NCI-H2029 (cell line): ENCODE measurements at regions not wholly inside any gene's neighbourhood (a gene's known extent, or its start where the extent isn't known, plus 50 kb on each side); places are given as distances from the start of the nearest gene placed in this dataset.

Experiments
- DNase-seq: peaks from one replicate; lab custom pipeline; 2025; lab: John Stamatoyannopoulos, UW

DNA sequence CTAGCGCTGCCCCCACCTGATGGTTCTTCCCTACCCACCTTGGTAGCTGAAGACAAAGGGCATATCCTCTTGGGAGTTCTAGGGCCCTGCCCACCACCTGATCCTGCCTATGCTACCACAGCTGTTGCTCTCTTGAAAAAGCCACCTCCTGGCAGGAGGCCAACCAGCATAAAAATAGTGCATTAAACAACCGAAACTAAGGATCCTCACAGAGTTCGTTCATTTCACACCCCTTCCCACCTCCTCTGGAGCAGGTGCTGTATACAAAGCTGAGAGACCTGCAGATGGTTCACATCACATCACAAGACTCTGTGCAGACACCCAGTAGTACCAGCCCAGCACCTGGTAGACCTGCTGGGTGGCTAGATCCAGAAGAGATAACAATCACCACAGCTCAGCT lies 1348.0 kb upstream of the TMEFF2 start:
- DNase-seq, result no peak

DNA sequence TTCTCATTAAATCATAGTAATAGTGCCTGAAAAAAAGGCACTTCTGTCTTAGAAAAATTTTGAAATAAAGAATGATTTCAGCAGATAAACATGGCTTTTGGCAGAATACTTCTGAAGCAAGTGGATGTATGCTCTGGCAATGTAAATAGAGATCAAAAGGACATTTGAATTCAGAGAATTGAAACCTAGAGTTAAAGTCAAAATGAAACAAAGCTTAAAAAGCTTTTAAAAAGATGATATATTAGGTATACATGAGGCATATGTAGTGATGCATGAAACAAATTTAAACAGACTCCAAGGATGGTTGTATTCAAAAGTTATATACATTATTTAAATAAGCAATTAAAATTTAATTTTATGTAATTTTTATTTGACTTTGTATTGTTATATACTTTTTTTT lies 1344.5 kb upstream of the TMEFF2 start:
- no peak for DNase-seq

DNA sequence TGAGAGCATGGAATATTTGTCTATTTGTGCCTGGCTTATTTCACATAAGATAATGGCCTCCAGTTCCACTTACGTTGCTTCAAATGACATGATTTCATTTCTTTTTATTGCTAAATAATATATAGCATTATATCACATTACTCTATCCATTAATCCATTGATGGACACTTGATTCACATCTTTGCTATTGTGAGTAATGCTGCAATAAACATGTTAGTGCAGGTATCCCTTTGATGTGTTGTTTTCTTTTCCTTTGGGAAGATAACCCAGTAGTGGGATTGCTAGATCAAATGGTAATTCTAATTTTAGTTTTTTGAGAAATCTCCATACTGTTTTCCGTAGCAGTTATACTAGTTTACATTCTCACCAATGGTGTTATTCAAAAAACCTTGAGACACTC lies 1343.3 kb upstream of the TMEFF2 start:
- DNase-seq, result no peak

DNA sequence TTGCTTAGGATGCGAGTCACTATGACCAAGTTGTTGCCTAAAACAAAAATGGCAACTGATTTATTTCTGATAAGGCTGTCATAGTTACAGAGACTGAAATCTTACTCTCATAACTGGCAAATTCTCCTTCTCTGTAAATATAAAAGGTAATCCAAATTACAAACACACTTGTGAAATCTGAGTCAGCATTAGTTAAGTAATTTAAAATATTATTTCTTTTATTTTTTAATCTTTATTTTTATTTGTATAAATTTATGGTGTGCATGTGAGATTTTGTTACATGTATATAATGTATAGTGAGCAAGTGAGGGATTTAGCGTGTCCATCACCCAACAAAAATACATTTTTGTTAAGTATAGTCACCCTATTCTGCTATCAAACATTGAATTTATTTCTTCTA lies 1342.8 kb upstream of the TMEFF2 start:
- DNase-seq, result no peak

DNA sequence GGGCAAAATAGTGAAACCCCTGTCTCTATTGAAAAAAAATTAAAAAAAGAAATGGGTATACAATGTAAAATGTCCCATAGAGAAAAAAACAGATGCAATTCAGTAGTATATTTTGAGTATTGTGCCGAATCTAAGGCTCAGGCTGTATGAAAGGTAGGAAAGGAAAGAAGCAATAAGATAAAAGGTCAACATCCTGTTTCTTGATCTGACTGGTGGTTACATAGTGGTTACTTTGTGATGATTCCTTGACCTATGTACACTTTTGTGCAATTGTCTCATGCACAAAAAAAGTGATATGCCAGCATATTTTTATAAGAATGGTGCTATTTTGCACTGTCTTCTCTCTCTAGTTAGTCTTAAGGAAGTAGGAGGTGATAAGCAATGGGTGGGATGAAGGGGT lies 1333.7 kb upstream of the TMEFF2 start:
- DNase-seq, result no peak

DNA sequence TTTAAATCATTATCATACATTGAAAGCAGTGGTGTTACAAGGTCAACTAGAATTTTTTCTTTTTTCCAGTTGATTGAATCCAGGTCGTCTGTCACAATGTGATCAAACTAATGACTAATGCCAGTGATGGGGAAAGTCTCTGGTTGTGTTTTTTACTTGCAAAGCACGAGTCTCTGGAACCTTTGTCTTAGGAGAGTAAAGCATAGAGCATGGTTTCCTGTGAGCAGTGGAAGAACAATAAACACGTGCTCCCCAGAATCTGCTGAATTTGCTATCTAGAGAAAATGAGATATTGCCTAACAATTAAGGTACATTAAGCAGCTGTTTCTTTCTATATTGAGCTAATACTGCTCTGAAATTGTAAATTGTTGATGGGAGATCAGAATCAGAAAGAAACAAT lies 1332.4 kb upstream of the TMEFF2 start:
- DNase-seq, result no peak

DNA sequence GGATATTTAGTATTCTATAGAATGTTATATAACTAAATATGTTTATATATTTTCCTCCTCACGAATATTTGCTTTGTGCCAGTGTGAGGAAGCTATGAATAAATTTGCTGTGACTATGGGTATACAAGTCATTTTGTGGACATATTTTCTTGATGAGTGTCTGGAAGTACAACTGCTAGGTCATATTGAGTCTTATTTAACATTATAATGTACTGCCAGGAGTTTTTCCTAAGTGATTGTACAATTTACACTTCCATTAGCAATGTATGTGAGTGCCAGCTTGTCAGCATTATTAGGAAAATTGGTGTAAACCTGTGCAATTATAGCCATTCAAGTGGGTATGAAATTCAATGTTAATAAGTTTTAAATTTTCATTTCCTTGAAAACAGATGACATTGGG lies 1328.9 kb upstream of the TMEFF2 start:
- DNase-seq, result no peak

DNA sequence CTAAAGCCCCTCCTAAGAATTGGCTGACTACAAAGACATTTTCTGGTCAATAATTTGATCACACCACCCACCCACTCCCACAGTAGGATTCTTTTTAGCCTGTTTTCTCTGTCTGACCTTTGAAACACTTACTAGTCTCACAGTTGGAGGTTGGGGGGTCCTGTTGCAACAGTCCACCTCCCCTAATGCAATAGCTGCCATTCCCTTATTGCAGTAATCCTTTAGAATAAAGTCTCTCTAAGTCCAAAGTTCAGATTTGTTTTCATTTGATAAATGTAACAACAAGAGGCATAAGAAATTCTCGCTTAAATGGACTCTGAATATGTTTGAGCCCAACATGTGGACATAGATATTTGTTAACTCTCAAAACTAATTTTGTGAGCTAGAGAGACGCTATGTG lies 1326.8 kb upstream of the TMEFF2 start:
- no peak for DNase-seq

DNA sequence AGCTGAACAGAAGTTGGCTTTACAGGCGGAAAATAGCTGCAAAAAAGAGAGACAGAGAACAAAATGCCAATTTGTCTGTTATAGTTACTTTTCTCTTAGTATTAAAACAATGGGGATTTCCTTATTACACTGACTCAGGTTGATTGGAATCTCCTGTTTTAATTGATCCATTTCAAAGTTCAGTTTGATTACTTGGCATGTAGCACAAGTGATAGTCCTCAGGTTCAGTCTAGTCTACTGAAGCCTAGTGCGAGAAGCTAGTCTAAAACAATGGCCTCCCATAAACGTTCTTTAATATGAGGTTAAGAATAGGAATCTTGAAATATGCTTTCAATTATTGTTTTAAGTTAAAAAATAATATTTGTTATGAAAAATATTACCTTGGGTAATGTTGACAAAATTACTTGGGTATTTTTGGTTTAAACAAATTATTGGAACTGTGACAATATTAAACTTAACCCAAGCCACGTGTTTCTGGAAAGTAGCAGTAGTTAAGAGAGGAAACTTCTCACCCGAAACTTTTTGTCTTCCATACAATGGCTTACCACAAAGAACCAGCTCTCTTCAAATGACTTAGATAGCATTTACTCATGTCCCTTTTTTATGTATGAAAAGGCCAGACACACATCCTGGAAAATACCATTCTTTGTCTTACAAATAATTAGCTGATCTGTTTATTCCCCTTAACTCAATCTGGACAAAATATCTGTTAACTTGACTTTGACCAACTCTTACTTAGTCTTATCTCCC lies 1326.2 kb upstream of the TMEFF2 start:
- DNase-seq, result no peak

DNA sequence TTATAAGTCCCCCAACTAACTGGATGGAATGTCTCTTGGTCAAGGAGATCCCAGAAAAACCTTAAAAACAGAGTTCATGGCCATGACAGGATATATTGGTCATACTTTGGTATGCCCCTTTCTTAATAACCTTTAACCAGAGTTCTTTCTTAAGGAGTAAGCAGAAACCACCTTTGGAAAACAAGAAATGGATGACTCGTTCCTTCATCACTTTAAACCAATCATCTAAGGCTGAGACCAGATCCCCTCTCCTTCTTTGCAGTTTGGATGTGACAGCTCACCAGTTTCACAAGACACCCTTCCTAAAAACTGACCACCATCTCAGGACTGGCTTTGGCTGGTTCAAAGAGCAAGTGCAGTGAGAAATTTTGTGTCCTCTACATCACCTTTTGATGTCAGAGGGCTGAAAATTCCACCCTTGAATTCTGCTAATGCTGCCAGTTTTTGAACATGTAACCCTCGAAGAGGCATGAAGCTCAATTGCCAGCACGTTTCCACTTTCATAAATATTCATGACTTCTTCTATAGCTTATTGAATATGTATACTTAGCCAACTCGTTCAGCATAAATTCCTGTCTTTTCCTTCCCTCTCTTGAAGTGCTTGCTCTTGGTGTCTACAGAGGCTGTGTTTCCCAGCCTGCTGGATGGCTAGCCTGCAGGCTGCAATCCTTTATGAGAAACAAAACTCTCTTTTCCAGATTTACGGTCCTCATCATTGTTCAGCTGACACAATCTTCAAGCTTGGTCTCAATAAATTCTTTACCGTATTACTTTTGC lies 1323.5 kb upstream of the TMEFF2 start:
- DNase-seq, result no peak

DNA sequence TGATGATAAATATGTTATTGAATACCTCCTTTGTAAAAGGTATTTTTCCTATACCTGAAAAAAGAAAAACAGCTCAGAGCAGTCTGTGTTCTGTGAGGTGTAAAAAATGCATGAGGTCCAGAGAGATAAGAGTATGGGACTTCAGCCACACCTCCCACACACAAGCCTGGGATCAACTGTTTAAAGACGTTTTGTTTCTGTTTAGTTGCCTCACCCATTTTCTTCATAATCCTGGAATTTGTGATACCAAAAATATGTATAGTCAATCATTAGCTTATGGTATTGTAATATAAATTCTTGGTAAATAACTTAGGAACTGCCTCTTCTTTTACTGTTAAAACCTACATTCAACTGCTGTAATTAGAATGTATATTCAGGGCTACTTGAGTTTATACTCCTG lies 1322.9 kb upstream of the TMEFF2 start:
- DNase-seq, result no peak

DNA sequence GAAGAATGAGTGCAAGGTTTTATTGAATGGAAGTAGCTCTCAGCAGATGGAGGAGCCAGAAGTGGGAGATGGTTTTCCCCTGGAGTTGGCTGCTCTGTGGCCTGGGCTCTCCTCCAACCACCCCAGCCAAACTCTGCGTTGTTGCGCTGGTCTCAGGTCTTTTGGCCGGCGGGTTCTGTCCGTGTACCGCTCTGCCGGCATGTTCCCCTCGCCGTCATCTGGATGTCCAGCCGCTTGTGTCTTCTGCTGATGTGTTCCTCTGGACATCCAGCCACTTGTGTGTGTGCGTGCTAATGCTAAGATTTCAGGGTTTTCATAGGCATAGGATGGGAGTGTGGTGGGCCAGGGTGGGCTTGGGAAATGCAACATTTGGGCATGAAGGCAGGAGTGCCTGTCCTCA lies 1311.3 kb upstream of the TMEFF2 start:
- DNase-seq, result no peak

DNA sequence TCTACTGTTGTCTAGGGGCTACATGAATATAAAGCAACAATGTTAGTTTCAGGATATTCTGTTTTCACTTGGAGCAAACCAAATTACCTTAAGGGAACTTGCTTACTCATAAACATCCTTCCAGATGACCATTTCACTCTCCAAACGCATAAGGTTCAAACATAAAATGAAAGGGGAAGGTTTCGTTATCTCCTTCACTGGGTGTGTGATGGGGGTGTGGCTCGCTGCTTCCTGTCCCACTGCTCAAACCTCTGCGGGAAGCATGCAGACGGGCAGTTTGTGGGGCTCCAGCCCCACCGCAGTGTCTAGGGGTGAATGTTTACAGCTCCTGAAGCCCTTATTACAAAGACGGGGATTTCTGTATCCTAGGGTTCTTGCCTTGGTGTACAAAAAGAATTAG lies 1310.9 kb upstream of the TMEFF2 start:
- DNase-seq, result no peak

DNA sequence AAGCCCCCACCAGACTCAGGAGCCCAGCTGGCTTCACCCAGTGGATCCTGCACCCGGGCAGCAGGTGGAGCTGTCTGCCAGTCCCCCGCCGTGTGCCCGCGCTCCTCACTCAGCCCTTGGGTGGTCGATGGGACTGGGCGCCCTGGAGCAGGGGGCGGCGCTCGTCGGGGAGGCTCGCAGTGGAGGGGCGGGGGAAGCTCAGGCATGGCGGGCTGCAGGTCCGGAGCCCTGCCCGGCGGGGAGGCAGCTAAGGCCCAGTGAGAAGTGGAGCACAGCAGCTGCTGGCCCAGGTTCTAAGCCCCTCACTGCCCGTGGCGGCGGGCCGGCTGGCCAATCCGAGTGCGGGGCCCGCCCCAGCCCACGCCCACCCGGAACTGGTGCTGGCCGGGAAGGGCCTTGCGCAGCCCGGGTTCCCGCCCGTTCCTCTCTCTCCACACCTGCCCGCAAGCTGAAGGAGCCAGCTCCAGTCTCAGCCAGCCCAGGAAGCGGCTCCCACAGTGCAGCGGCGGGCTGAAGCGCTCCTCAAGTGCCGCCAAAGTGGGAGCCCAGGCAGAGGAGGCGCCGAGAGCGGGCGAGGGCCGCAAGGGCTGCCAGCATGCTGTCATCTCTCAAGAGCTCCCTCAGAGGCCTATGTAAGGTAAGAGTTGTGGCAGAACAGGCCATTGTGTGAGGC lies 1307.8 kb upstream of the TMEFF2 start:
- DNase-seq, result peak; percentile 96

DNA sequence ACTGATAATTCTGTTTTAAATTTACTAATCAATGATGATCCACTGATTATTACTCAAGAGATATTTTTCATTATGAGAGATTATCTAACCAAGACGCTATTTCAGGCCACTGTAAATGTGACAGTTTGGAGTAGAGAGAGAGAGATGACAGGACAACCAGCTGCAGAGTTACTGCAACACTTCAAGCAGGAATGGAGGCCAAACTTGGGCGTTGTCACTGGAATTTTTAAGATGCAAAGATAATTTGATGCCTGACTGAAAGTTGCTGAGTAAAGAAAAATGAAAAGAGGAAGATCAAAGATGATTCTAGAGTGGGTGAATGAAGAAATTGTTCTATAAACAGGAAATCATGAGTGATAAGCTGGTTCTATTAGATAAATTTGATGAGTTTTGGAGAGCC lies 1302.1 kb upstream of the TMEFF2 start:
- DNase-seq, result no peak

DNA sequence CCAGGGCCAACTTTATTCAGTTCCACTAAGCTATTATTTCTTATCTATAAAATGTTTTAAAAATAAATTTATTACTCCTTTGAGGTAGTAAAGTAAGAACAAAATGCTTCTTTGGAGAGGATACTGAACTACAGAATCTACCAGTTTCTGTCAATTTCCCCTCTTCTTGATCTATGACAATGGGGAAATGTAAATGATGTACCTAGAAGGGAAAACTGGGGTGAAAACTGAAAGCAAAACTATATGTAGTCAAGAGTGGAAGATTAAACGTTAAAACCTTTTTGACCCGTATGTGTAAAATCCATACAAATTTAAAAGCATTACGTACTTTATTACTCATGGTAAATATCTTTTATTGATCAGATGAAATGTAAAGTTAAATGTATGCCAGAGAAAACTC lies 1287.8 kb upstream of the TMEFF2 start:
- DNase-seq, result no peak

DNA sequence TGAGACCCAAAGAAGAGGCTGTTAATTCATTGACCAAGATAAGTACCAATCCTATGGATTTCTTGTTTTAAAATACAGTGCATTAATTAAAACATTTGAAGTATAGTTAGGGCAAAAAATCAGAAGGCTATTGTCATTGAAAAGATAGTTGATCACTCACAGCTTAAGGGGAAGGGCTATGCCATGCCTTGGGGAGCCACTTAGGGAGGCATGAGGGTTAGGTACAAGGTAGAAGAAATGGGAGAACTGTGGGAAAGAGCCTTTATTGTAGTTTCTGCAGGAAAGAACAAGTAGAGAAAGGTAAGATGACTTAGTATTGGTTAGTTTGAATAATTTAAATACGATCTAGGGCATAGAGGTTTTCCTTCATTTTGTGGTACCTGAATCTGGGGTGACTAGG lies 1285.5 kb upstream of the TMEFF2 start:
- no peak for DNase-seq

DNA sequence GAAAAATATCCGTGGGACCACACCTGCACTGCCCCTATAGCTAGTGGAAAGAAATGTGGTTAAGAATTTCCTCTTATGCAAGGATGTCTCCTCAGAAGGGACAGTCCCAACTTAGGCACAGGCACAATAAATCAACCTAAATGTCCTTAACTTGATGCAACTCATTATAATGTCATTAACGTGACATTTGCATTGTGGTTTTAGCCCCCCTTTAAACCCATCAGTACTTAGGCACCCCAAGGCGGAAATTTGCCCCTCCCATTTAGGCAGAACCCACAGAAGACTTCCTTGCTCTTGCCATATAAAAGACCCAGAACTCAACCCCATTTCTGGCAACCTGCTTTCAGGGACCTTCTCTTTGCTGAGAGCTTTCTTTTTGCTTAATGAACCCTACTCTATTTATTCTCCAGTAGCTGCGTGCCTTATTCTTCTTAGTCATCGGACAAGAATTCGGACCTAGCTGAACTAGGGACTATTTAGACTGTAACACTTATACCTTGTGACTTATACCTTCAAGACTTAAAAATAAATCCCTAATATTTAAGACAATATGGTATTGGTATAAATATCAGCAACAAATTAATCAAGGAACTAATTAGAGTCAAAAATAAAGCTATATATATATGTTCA lies 1281.6 kb upstream of the TMEFF2 start:
- DNase-seq, result no peak

DNA sequence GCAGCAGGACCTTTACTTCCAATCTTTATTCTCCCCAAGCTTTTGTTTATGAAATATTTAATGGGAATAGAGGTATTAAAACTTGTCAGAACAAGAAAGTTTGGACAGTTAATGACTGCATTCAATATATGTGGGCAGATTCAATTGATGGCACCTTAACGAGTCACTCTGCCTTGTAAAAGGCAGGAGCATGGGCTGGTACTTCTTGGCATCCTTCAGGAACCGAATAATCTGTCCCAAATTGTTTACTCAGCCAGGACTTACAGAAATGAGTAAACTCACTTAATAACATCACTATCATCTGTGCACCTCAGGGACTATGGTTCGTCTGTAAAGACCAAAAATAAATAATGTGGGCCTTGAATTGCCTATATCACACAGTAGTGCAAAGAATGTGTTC lies 1280.3 kb upstream of the TMEFF2 start:
- DNase-seq, result no peak

DNA sequence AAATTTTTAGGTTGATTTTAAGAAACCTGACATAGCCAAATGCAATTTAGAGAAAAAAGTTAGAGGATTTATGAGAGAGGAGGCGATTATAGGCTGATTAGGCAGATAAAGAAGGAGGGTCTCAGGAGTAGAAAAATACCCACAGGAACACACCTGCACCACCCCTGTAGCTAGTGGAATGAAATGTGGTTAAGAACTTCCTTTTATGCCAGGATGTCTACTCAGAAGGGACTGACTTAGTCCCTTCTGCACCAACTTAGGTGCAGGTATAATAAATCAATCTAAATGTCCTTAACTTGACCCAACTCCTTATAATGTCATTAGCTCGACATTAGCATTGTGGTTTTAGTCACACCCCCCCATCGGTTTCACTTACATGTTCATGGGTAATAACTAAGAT lies 1274.5 kb upstream of the TMEFF2 start:
- DNase-seq, result no peak

DNA sequence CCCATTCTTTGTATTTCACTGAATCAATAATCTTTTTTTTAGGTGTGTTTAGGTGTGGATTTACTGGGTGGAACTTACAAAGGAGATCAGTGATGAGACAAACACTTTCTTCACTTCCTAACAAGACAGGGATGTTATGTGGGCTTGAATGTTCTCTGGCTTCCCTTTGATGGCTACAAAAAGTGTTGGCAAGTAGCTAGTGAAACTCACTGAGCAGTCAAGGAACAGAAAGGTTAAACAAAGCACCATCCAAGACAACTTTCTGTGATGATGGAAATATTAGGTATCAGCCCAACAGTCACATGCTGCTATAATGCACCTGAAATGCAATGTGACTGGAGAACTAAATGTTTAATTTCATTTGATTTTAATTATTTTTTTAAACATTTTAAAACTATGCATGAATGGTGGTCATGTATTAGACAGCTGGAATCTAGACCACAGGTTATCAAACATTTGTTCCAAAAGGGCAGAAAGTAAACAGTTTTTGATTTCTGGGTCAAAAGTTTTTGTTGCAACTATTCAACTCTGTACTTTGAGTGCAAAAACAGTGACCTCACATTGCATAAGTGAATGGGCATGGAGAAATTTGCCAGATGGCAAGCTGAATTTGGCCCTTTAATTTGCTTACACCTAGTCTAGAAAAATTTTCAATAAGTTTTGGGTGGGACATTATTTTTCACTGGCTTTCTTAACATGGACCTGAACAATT lies 1272.7 kb upstream of the TMEFF2 start:
- DNase-seq, result no peak

DNA sequence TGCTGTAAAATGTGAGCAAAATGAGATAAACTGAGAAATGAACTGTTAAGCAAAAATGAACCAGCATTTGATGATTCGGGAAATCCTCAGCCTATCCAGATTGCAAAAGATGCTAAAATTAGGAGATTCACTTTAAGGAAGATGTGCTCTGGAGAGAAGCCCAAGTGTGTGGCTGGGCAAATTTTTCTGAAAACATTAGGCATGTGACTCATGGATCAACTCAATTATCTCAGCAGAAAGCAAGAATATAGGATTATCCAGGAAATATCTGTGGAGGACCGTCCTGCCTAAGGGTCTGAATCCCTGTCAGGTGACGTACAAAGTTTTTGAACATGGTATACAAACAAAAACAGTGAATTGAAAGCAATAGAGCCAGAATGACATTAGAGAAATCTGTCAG lies 1268.3 kb upstream of the TMEFF2 start:
- no peak for DNase-seq
